ENCODE measurements at regions not wholly inside any gene's neighbourhood (a gene's known extent, or its start where the extent isn't known, plus 50 kb on each side); places are given as distances from the start of the nearest gene placed in this dataset.

- TF ChIP-seq CTCF (IDR thresholded peaks at IDR 0.05) = no peak
- no peak for TF ChIP-seq EZH2 (IDR thresholded peaks at IDR 0.05; ENCODE audit: borderline replicate concordance, insufficient read depth, low read depth, low read length, poor library complexity, severe bottlenecking)
These were observed 389.6 kb downstream of the TRIB2 start for GRCh38 chr2:13106302-13106701.

Measured in B cell (primary cell).